HEK293T (cell line): ENCODE measurements at regions not wholly inside any gene's neighbourhood (a gene's known extent, or its start where the extent isn't known, plus 50 kb on each side); places are given as distances from the start of the nearest gene placed in this dataset.

Source experiments
- CTCF ChIA-PET: fragments of 350-600 bp; formaldehyde crosslinking; extraction: SDS; loops from one replicate; lab custom pipeline; 2021; ENCODE audit warnings: antibody characterized with exemption, inconsistent platforms; lab: Yijun Ruan, JAX
- POLR2A ChIA-PET: fragments of 350-600 bp; formaldehyde crosslinking; extraction: SDS; loops from one replicate; lab custom pipeline; 2020; ENCODE audit warnings: antibody characterized with exemption, inconsistent platforms; lab: Yijun Ruan, JAX
- DNase-seq: peaks from one replicate; pipeline ENCODE4 v3.0.0; 2012; ENCODE audit warnings: mixed read lengths; ENCODE audit errors: extremely low spot score
- ARNT ChIP-seq: fragments of 450-650 bp; IDR thresholded peaks from 2 replicates; pipeline ENCODE4 v1.6.1; 2017; ENCODE audit warnings: mild to moderate bottlenecking
- BHLHE40 ChIP-seq: fragments of 450-650 bp; IDR thresholded peaks from 2 replicates; pipeline ENCODE4 v1.6.1; 2016; ENCODE audit warnings: mild to moderate bottlenecking, moderate library complexity, borderline replicate concordance
- CTBP1 ChIP-seq: fragments of 450-650 bp; IDR thresholded peaks from 2 replicates; pipeline ENCODE4 v1.6.1; 2016; ENCODE audit warnings: borderline replicate concordance
- ELF4 ChIP-seq: fragments of 450-650 bp; IDR thresholded peaks from 2 replicates; pipeline ENCODE4 v1.6.1; 2017; ENCODE audit warnings: antibody characterized with exemption
- FOXA1 ChIP-seq: fragments of 450-650 bp; IDR thresholded peaks from 2 replicates; pipeline ENCODE4 v1.6.1; 2016; ENCODE audit warnings: mild to moderate bottlenecking
- FOXK2 ChIP-seq: fragments of 450-650 bp; IDR thresholded peaks from 2 replicates; pipeline ENCODE4 v1.6.1; 2016; ENCODE audit warnings: mild to moderate bottlenecking
- FOXM1 ChIP-seq: fragments of 450-650 bp; IDR thresholded peaks from 2 replicates; pipeline ENCODE4 v1.6.1; 2017; ENCODE audit warnings: mild to moderate bottlenecking, borderline replicate concordance
- HDGF ChIP-seq: fragments of 450-650 bp; IDR thresholded peaks from 2 replicates; pipeline ENCODE4 v1.6.1; 2017; ENCODE audit warnings: antibody characterized with exemption, borderline replicate concordance
- L3MBTL2 ChIP-seq: fragments of 450-650 bp; conservative IDR thresholded peaks from 2 replicates; pipeline ENCODE4 v1.6.1; 2016; ENCODE audit warnings: mild to moderate bottlenecking
- LEF1 ChIP-seq: fragments of 450-650 bp; IDR thresholded peaks from 2 replicates; pipeline ENCODE4 v1.6.1; 2017; ENCODE audit warnings: mild to moderate bottlenecking, borderline replicate concordance
- NFRKB ChIP-seq: fragments of 450-650 bp; IDR thresholded peaks from 2 replicates; pipeline ENCODE4 v1.6.1; 2016; ENCODE audit warnings: mild to moderate bottlenecking, moderate library complexity
- PKNOX1 ChIP-seq: fragments of 450-650 bp; IDR thresholded peaks from 2 replicates; pipeline ENCODE4 v1.6.1; 2016
- SP1 ChIP-seq: fragments of 450-650 bp; IDR thresholded peaks from 2 replicates; pipeline ENCODE4 v1.6.1; 2017
- SUZ12 ChIP-seq: fragments of 450-650 bp; IDR thresholded peaks from 2 replicates; pipeline ENCODE4 v1.6.1; 2016; ENCODE audit warnings: mild to moderate bottlenecking
- TARDBP ChIP-seq: fragments of 450-650 bp; IDR thresholded peaks from 2 replicates; pipeline ENCODE4 v1.6.1; 2016
- ZNF384 ChIP-seq: fragments of 450-650 bp; IDR thresholded peaks from 2 replicates; pipeline ENCODE4 v1.6.1; 2016

- ChIA-PET CTCF (interaction anchor here (0.6 kb wide), 1 partner anchor 646 kb away, joined by 3 read pairs; no protein-coding TSS in a partner anchor), POLR2A (no interaction called here)
- TF ChIP-seq PKNOX1 (no peak), FOXA1 (no peak), FOXM1 (no peak), NFRKB (no peak), ZNF384 (no peak), CTBP1 (no peak), ARNT (no peak), BHLHE40 (no peak), LEF1 (no peak), FOXK2 (no peak), TARDBP (no peak)
- DNase-seq = no peak
These were observed 541.4 kb upstream of the ATP2B1 start for GRCh38 chr12:90250042-90250441.

GRCh38 chr12:90246688-90247087 lies 538.0 kb upstream of the ATP2B1 start:
- ChIA-PET POLR2A (no interaction called here), CTCF (no interaction called here)
- DNase-seq = no peak
- TF ChIP-seq TARDBP = no peak

- ChIA-PET POLR2A (no interaction called here), CTCF (no interaction called here)
- no peak for TF ChIP-seq SUZ12
- TF ChIP-seq LEF1 = no peak
- TF ChIP-seq CTBP1 = no peak
- no peak for TF ChIP-seq L3MBTL2
- no peak for TF ChIP-seq TARDBP
- TF ChIP-seq HDGF = no peak
- no peak for TF ChIP-seq ARNT
- no peak for TF ChIP-seq ZNF384
- TF ChIP-seq FOXK2 = no peak
- no peak for TF ChIP-seq ELF4
- TF ChIP-seq FOXA1 = no peak
- TF ChIP-seq NFRKB = no peak
- no peak for TF ChIP-seq FOXM1
- TF ChIP-seq BHLHE40 = no peak
- no peak for TF ChIP-seq SP1
- TF ChIP-seq PKNOX1 = no peak
- no peak for DNase-seq
These were observed 536.8 kb upstream of the ATP2B1 start for GRCh38 chr12:90245391-90245790.

GRCh38 chr12:90244232-90244631 lies 535.6 kb upstream of the ATP2B1 start:
- TF ChIP-seq LEF1 (no peak), FOXK2 (no peak), SP1 (no peak), HDGF (no peak)
- no peak for DNase-seq
- ChIA-PET POLR2A (no interaction called here), CTCF (no interaction called here)

- DNase-seq = no peak
- CTCF ChIA-PET = no interaction called here
- POLR2A ChIA-PET = no interaction called here
- TF ChIP-seq NFRKB (no peak), FOXK2 (no peak), FOXA1 (no peak), TARDBP (no peak), PKNOX1 (no peak), HDGF (no peak), L3MBTL2 (no peak), LEF1 (no peak), FOXM1 (no peak), SUZ12 (no peak), CTBP1 (no peak), ZNF384 (no peak), BHLHE40 (no peak)
These were observed 534.6 kb upstream of the ATP2B1 start for GRCh38 chr12:90243211-90243610.

GRCh38 chr12:90239732-90240260 lies 531.2 kb upstream of the ATP2B1 start:
- CTCF ChIA-PET = no interaction called here
- no peak for TF ChIP-seq ZNF384
- no peak for TF ChIP-seq L3MBTL2
- TF ChIP-seq FOXM1 = no peak
- TF ChIP-seq ARNT = no peak
- TF ChIP-seq FOXK2 = no peak
- no peak for DNase-seq
- POLR2A ChIA-PET = no interaction called here

GRCh38 chr12:90238663-90239271 lies 530.1 kb upstream of the ATP2B1 start:
- TF ChIP-seq ARNT = no peak
- TF ChIP-seq SP1 = no peak
- TF ChIP-seq PKNOX1 = no peak
- no peak for TF ChIP-seq FOXK2
- no peak for TF ChIP-seq FOXA1
- no peak for TF ChIP-seq NFRKB
- no peak for TF ChIP-seq FOXM1
- no peak for DNase-seq
- POLR2A ChIA-PET = no interaction called here
- CTCF ChIA-PET = no interaction called here
